Left lobe of liver (tissue), 2 donors: ENCODE measurements at regions not wholly inside any gene's neighbourhood (a gene's known extent, or its start where the extent isn't known, plus 50 kb on each side); places are given as distances from the start of the nearest gene placed in this dataset.

ENCODE experiments used
- ATAC-seq: fragments of 200-7000 bp; cut with Tn5 transposase; one replicate; pipeline ENCODE4 v1.9.1; 2020; ENCODE audit warnings: mild to moderate bottlenecking, moderate library complexity
- DNase-seq: peaks from one replicate; pipeline ENCODE4 v3.0.0-alpha.2; 2020; ENCODE audit warnings: low spot score
- donor health status: DM: no; HTN: no; CAD: no; lungs with moderate emphysema.
- donor health status: DM: no; HTN: yes; CAD: no.

DNA sequence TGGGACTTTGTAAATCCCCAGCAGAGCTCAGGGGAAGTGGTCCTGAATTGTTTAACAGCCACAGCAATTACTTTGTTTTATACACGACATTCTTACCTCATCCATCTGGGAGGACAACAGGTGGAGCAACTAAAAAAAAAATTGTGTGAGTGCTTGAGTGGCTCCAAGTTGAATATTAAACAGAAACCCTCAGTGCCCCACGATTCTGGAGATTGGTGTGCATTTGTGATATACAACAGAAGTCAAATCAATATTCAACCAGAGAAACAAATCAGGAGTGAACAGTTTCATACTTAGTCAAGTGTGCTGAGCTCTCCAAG lies 204.8 kb downstream of the HAPSTR1 start:
- DNase-seq (no peak), ATAC-seq (peak; percentile 59)

- ATAC-seq (peak; percentile 95), DNase-seq (peak; percentile 65)
Measured at GRCh38 chr16:9297437-9298113, 206.1 kb downstream of the HAPSTR1 start.

- ATAC-seq (no peak), DNase-seq (no peak)
Measured at GRCh38 chr16:9300252-9300651, 208.8 kb downstream of the HAPSTR1 start.

- ATAC-seq (peak; percentile 60), DNase-seq (peak; percentile 55)
Measured at GRCh38 chr16:9302072-9302471, 210.6 kb downstream of the HAPSTR1 start.

DNA sequence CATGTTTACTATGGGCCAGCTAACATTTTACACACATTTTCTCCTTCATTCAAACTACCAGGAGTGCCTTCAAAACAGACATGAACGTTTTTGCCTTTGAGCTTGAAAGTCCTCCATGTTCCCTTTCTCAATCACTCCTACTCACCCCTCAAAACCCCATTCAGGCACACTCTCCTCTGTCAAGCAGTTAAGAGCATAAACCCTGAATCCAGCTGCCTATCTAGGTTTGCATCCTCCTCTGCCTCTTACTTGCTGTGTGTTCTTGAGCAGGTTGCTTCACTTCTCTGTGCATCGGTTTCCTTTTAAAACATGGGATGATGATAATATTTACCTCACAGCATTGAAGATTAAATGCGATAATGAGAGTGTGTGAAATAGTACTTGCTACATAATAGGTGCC lies 215.3 kb downstream of the HAPSTR1 start:
- ATAC-seq (no peak), DNase-seq (no peak)

GRCh38 chr16:9307446-9307845 lies 216.0 kb downstream of the HAPSTR1 start:
- ATAC-seq (no peak), DNase-seq (no peak)

- ATAC-seq (peak; percentile 96), DNase-seq (peak; percentile 80)
Measured at GRCh38 chr16:9308356-9308801, 216.9 kb downstream of the HAPSTR1 start.

GRCh38 chr16:9308850-9309249 lies 217.4 kb downstream of the HAPSTR1 start:
- ATAC-seq = peak; percentile 25
- DNase-seq = no peak

DNA sequence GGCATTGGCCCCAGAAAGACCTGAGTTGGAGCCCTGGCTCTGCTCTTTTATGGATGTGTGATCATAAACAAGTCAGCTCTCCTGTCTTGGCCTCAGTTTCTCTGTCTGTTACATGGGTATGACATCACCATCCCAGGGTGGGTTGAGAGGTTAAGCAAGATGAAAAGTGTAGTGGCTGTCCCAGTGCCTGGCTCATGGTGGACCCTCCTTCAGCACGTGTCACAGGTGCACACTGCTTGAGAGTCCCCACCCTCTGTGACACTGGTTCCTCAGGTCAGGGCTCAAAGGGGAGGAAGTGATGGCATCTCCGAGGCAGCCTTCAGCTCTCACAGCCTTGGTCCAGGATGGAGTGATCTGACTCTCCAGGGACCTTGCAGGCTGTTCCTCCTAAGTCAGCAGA lies 218.4 kb downstream of the HAPSTR1 start:
- ATAC-seq (no peak), DNase-seq (no peak)

- DNase-seq = no peak
- ATAC-seq = no peak
Measured at GRCh38 chr16:9311303-9311954, 220.0 kb downstream of the HAPSTR1 start.

DNA sequence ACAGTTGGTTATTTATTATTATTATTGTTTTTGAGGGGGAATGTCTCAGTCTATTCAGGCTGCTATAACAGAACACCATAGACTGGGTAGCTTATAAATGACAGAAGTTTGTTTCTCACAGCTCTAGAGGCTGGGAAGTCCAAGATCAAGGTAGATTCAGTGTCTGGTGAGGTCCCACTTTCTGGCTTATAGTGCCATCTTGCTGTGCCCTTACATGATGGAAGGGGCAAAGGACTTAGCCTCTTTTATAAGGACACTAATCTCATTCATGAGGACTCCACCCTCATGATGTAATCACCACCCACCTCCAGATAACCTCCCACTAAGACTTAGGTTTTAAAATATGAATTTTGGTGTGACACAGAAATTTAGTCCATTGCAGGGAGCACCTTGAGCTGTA lies 224.6 kb downstream of the HAPSTR1 start:
- ATAC-seq (no peak), DNase-seq (no peak)

DNA sequence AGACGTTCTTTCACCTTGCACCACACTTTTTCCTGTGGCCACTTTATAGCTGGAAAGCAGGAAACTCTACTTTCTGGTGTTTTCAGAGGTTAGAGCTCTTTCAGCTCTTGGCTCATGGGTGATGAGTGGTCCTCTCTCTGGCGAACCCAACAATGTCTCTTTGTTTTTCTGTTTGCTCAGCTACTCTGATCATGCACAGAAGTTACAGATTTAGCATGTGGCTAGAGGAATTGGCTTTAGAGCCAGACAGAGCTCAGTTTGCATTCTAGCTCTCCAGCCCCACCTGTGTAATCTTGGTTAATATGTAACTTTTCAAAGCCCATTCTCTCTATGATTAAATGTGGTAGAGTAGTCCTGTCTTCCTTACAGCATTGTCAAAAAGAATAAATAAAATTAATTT lies 225.2 kb downstream of the HAPSTR1 start:
- DNase-seq (no peak), ATAC-seq (peak; percentile 98)

- ATAC-seq (no peak), DNase-seq (no peak)
Measured at GRCh38 chr16:9318764-9319163, 227.3 kb downstream of the HAPSTR1 start.

DNA sequence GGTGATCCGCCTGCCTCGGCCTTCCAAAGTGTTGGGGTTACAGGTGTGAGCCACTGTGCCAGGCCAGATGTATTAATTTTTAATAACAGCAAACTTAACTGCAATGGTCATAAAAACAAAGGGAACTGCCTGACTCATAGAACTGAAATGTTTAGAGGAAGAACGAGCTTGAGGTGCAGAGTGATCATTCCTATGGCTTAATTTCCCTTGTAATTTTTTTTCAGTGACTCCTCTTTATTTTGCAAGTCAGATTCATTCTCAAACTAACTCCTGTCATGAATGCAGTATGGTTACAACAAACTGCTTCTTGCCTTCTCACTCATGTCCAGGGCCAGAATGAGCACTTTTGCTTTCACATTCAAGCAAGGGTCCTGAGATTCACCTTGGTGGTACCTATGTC lies 231.3 kb downstream of the HAPSTR1 start:
- DNase-seq = no peak
- peak; percentile 60 for ATAC-seq

DNA sequence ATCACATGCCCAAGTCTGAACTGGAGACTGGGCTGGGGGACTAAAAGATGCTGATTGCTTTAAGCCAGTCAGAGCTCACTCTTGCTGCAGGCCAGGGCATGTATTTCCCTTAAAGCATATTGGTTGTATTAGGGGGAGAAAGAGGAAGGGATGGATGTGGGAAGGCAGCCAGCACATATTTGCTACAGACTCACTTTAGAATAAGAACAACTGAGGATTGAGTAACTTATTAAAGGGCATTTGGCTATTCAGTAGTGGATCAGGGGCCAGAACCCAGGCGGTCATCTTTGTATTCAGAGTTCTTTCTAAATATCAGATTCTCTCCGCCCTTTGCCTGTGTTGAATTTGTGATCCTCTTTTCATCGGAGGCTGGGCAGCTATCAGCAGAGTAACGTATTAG lies 231.7 kb downstream of the HAPSTR1 start:
- ATAC-seq = peak; percentile 91

DNA sequence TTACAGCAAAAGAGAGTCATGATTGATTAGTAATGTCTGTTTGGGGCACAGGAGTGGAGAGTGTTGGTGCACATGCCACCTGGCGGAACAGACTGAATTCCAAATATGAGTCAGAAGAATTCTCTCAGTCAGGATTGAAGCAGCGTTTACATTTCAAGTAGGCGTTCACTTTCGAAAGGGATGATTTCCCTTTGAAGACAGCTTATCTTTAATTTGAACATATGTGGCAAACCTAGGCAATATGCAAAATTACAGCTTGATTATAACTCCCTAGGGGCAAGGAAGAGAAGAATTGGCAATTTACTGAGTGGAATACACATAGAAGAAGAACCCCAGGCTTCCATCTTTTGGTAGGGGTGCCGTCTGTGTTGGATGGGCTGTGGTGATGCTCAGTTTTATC lies 235.8 kb downstream of the HAPSTR1 start:
- no peak for ATAC-seq
- no peak for DNase-seq

More for the DNA sequence above, 231.7 kb downstream of the HAPSTR1 start:
- DNase-seq = peak; percentile 77

DNA sequence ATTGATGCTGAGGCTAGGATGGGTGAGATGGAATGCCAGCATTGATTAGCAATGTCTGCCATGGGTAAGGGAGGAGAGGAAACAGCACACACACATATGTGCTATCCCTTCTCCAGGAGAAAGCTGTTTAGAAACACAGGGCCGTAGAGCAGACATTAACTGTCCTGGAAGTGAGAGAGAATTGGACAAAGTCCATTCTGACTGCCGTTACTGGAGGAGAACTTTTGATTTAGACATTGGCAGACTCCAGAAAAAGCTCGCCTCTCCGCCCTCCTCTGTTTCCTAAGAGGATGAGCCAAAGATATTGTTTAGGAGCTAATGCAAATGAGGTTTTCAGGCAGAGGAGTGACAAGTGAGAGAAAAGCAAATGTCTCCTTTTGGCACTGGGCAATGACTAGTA lies 237.0 kb downstream of the HAPSTR1 start:
- DNase-seq (no peak), ATAC-seq (peak; percentile 64)

DNA sequence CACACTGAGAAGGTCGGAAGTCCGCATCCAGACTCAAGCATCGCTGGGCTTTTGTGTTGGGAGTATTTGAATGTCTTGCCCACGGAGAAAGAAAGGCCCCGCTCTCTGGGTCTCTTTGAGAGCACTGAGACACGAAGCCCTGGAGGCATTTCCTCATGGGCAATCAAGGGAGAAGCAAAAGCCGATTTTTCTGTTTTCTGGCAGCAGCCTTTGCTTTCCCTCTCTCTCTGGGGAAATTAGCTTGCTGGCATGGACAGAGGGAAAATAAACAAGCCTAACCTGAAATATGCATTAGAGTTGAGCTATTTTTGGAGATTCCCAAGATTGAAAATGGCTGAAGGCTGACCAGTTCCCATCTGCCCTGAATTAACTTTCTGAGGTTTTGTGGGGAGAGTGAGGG lies 238.7 kb downstream of the HAPSTR1 start:
- no peak for DNase-seq
- no peak for ATAC-seq

- DNase-seq (no peak), ATAC-seq (no peak)
Measured at GRCh38 chr16:9331503-9331902, 240.1 kb downstream of the HAPSTR1 start.

DNA sequence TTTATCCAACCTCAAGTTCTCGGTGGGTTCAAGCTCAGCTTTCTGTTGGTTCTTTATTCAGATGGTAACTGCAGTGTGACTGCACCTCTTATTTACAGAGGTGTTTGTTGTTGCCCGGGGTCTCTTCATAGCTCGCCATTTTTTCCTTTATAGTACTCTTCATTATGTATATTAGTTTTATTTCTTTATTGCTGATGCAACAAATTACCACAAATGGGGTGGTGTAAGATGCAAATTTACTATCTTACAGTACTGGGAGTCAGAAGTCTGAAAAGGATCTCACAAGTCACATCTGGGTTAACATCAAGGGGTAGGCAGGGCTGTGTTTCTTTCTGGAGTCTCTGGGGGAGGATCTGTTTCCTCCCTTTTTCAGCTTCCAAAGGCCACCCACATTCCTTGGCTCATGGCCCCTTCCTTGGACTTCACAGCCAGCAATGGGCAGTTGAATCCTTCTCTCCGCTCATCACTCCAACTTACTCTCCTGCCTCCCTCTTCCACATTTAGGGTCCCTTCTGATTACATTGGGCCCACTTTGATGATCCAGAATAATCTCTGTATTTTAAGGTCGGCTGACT lies 241.2 kb downstream of the HAPSTR1 start:
- ATAC-seq (no peak), DNase-seq (no peak)

DNA sequence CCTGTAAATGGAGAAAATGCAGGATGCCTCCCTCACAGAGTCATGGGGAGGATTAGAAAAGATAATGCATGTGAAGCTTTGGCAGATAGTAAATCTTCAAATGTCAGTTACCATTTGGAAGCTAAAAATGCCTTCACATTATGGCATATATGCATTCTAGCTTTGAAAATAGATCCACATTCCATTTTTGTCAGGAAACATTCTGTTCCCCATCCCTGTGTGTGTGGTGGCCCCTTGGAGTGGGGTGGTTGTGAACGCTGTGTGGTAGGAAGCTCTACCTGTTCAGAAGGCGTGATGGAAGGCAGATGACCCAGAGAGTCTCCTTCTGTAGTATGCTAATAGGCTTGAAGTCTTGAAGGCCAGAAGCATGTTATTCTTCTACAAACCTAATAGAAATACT lies 242.0 kb downstream of the HAPSTR1 start:
- DNase-seq = no peak
- no peak for ATAC-seq

GRCh38 chr16:9334103-9334502 lies 242.7 kb downstream of the HAPSTR1 start:
- peak; percentile 43 for ATAC-seq
- DNase-seq = no peak
